IMR-90 (cell line): ENCODE measurements at regions not wholly inside any gene's neighbourhood (a gene's known extent, or its start where the extent isn't known, plus 50 kb on each side); places are given as distances from the start of the nearest gene placed in this dataset.

Source experiments
- POLR2A ChIP-seq: IDR thresholded peaks from 2 replicates; pipeline ENCODE4 v1.6.1; 2012; ENCODE audit warnings: mild to moderate bottlenecking, low read depth, low read length
- TF ChIP-seq, protein P1 (sequence below): conservative IDR thresholded peaks from 2 replicates; pipeline ENCODE4 v1.5.1; 2012; ENCODE audit warnings: mild to moderate bottlenecking, low read depth, low read length, improper control_type of control experiment

DNA sequence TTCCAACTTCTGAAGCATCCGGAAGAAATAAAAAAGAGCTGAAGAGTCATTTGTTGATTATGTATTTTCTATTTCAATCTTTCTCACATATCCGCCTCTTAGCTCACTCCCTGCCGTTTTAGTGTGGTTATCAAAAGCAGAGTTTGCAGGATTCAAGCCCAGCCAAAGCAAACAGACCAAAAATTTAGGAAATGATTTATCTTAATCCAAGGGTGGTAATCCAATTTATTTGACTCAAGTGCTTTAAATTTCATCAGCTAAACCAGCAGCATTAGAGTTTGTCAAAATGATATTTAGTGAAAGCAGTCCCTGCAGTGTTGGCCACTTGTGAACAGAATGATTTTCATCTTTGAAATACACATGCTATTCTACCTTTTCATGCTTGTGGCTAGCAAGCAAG is 129.3 kb upstream of the CCDC68 start:
- TF ChIP-seq POLR2A: no peak
- TF ChIP-seq, protein P1, sequence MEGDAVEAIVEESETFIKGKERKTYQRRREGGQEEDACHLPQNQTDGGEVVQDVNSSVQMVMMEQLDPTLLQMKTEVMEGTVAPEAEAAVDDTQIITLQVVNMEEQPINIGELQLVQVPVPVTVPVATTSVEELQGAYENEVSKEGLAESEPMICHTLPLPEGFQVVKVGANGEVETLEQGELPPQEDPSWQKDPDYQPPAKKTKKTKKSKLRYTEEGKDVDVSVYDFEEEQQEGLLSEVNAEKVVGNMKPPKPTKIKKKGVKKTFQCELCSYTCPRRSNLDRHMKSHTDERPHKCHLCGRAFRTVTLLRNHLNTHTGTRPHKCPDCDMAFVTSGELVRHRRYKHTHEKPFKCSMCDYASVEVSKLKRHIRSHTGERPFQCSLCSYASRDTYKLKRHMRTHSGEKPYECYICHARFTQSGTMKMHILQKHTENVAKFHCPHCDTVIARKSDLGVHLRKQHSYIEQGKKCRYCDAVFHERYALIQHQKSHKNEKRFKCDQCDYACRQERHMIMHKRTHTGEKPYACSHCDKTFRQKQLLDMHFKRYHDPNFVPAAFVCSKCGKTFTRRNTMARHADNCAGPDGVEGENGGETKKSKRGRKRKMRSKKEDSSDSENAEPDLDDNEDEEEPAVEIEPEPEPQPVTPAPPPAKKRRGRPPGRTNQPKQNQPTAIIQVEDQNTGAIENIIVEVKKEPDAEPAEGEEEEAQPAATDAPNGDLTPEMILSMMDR: no peak
